Astrocyte of the hippocampus (primary cell): ENCODE measurements at regions not wholly inside any gene's neighbourhood (a gene's known extent, or its start where the extent isn't known, plus 50 kb on each side); places are given as distances from the start of the nearest gene placed in this dataset.
A peak's percentile ranks its signal among the peaks of the same experiment; 100 is the strongest.
"Not testable (repeated sequence)": the region's sequence is repeated elsewhere in the genome, so short reads cannot be mapped to it uniquely, and the experiment has no call there.

ENCODE experiments used
- DNase-seq: peaks from one replicate; pipeline ENCODE4 v3.0.0; 2011; ENCODE audit warnings: low read depth, low spot score

DNA sequence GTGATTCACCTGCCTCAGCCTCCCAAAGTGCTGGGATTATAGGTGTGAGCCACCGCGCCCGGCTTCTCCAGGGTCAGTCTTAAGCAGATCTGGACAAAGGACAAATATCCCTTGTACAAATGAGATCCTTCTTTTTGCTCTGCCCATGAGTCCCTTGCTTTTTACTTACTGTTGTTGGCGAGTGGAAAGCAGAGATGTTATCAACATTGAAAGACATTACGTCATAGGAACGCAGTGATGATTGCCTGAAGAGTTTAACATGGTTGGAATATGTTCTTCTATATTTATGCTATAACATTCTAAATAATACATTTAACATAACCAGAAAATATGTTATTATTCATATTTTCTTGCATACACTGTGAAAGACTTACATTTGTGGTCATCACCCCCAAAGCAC lies 644.3 kb upstream of the LRRN3 start:
- no peak for DNase-seq

GRCh38 chr7:110448918-110449317 lies 642.0 kb upstream of the LRRN3 start:
- no peak for DNase-seq

DNA sequence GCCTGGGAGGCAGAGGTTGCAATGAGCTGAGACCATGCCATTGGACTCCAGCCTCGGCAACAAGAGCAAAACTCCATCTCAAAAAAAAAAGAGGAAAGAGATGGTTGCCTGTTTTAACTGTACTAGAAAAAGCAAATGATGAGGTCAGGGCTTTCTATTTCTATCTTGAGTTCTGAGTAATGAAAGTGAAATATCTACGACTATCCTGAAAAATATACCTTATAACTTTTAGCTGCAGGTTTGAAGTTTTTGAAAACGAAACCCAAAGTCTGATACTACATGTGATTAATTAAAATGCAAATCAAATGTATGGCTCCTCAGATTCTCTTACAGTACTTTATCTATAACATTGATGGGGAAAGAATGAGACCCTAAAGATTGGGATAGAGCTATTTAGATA lies 636.2 kb upstream of the LRRN3 start:
- DNase-seq, result no peak

GRCh38 chr7:110461621-110462020 lies 629.3 kb upstream of the LRRN3 start:
- DNase-seq, result no peak

DNA sequence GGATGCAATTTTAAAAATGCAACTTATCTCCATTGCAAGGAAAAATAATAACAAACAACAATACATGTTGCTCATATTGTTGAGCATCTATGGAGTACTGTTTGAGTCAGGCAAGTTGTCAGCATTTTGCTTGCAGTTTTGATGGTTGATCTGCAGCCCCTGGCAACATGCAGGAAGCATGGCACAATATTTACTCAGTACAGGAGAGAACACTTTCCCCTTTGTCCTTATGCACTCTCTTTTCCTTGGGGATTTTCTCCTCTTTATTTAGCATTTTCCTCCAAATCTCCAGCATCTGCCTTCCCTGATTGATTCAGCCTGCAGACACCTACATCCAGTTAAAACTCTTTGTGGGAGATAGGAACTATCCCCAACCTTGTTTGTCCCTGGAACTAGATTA lies 620.5 kb upstream of the LRRN3 start:
- peak; percentile 2 for DNase-seq

DNA sequence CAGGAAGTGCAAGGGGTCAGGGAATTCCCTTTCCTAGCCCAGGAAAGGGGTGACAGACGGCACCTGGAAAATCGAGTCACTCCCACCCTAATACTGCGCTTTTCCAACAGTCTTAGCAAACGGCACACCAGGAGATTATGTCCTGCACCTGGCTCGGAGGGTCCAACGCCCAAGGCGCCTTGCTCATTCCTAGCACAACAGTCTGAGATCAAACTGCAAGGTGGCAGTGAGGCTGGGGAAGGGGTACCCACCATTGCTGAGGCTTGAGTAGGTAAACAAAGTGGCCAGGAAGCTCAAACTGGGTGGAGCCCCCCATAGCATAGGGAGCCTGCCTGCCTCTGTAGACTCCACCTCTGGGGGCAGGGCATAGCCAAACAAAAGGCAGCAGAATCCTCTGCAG lies 618.5 kb upstream of the LRRN3 start:
- not testable (repeated sequence) for DNase-seq

- no peak for DNase-seq
Measured at GRCh38 chr7:110480964-110481363, 610.0 kb upstream of the LRRN3 start.

GRCh38 chr7:110483553-110483952 lies 607.4 kb upstream of the LRRN3 start:
- DNase-seq, result no peak

DNA sequence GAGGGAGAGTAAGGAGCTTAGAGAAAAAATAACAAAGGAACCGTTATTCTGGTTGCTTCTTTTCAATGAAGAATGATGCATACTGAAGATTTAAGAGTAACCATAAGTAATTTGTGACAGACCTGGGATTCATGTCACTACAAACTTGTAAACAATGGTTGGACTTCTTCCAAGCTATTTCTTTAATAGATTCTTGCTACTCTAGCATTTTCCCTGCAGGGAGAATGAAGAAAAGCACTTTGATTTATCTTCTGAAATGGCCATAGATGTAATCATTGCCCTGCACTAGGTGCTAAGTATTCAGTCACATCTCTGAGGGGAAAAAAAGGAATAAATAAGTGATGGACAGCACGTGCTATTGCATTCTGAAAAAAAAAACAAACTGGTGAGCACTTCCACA lies 606.6 kb upstream of the LRRN3 start:
- no peak for DNase-seq

GRCh38 chr7:110486549-110486948 lies 604.4 kb upstream of the LRRN3 start:
- no peak for DNase-seq

DNA sequence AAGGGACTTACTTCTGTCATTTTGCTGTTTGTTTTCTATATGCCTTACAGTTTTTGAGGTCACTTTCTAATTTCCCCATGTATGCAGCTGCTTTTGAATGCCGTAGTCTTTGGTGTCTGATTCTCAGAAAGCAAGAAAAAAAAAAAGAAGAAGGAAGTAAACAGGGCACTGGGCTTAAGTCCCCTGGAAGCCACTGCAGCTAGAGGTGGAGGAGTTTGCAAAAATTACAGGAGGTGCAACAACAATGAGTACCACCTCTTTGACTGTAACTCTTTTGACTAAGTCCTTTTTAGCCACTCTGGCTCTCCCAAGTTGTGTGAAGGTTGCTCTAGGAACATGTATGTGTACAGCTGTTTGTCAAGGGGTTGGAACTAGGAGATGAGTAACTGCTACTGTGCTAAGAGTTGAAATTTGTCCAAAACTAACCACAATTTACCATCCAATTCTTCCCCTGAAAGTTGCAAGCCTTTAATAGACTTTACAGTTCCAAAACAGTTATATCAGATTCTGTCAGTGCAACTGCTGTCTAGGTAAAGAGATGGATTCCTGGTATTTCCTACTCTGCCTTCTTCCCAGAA lies 588.0 kb upstream of the LRRN3 start:
- peak; percentile 29 for DNase-seq

- no peak for DNase-seq
Measured at GRCh38 chr7:110507369-110507768, 583.6 kb upstream of the LRRN3 start.

DNA sequence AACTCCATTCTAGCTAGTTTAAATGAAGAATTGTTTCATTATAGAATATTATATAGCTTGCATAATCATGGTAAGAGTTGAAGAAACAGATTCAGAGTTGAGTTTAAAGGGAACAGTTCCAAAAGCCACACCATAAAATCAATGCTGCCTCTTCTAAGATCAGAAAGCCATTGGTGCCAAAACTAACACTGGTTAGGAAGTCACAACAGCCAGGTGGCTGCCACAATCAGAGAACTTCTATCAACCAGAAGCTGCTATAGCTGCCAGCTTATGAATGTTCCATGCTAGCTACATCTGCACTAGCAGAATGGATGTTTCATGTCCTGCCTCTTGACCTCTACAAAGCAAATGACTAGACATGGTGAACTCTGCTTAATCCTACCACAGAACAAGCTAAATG lies 583.1 kb upstream of the LRRN3 start:
- no peak for DNase-seq

DNA sequence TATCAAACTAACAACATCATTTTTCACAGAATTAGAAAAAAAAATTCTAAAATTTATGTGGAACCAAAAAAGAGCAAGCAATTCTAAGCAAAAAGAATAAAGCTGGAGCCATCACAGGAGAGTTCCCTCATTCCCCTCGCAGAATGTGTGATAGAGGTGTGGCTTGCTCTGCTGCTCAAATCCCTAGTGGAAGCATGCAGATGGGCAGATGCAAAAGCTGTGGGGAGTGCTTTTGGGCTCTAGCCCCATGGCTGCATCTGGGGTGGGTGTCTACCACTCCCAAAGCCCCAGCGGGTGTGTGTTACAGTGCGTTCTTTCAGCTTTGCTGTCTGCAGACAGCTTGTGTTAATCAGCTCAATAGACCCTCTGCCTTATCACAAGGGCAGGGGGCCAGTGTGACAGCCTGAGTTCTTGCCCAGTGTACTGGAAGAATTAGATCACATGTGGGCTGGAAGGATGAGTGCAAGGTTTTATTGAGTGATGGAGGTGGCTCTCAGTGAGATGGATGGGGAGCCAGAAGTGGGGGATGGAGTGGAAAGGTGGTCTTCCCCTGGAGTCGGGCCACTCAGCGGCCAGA lies 575.9 kb upstream of the LRRN3 start:
- not testable (repeated sequence) for DNase-seq

- no peak for DNase-seq
Measured at GRCh38 chr7:110519851-110520250, 571.1 kb upstream of the LRRN3 start.

- no peak for DNase-seq
Measured at GRCh38 chr7:110521357-110521911, 569.5 kb upstream of the LRRN3 start.

GRCh38 chr7:110522061-110522760 lies 568.7 kb upstream of the LRRN3 start:
- DNase-seq, result peak; percentile 38

GRCh38 chr7:110522761-110523200 lies 568.1 kb upstream of the LRRN3 start:
- peak; percentile 61 for DNase-seq

- DNase-seq, result no peak
Measured at GRCh38 chr7:110529175-110529574, 561.8 kb upstream of the LRRN3 start.

DNA sequence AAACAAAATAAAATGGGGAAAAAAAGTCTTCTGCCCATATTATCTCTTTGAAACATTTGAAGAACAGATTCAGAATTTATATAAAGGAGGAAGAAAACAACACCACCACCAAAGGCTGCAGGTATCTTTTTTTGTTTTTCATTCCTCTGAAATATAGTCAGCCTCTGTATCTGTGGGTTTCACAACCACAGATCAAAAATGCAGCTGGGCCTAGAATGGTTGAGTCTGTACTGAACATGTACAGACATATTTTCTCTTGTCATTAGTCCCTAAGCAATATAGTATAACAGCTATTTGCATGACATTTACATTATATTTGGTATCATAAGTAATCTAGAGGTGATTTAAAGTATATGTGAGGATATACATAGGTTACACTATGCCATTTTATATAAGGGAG lies 559.7 kb upstream of the LRRN3 start:
- DNase-seq, result peak; percentile 34

DNA sequence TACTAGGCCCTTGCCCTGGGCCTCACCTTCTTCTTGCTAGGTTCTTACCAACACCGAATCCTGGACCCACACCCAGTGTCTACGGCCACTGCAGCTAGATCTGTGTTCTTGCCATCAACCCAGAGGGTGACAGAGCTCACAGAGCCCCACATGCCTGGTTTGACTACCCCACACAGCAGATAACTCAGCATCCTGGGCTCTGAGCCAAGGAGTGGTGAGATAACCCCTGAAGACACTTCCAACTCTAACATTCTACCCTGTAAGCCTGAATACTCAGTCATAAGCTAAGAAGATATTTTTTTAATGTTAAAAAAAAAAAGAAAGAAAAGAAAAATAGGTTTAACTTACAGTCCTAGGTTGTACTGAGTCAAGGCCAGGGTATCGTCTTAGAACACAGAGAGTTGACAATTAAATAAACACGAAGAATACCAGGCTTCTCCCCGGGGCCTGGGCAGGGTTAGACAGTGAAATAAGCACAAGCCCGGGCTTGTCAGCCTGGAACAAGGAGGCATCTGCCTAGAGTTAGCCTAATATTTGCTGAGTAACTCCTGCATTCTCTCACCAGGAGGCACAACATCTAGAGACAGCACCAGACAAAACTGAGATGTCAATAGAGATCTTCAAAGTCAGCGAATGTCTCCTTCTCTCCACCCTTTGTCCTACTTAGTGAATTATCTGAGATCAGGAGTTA lies 556.5 kb upstream of the LRRN3 start:
- peak; percentile 28 for DNase-seq

DNA sequence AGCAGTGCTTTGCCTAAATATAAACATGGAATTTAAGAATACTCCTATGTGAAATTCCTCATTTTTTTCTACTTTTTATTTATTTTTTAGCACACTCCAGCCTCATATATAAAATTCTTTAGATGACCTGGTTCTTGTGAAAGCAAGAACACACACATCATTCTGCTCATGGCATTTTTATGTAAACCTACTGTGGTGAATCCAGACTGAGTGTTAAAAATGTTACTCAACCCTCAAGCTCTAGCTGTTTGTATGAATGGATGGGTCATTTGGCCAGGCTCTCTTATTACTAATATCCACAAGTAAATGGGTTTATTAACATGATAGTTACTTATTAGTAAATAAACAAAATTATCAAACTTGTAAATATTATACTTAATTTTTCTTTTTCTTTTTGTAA lies 551.7 kb upstream of the LRRN3 start:
- no peak for DNase-seq
